Common myeloid progenitor, CD34-positive (primary cell): ENCODE measurements at regions not wholly inside any gene's neighbourhood (a gene's known extent, or its start where the extent isn't known, plus 50 kb on each side); places are given as distances from the start of the nearest gene placed in this dataset.

Experiments
- CTCF ChIA-PET: fragments of 350-600 bp; sonication (Branson Sonifier 250); formaldehyde crosslinking; loops from one replicate; lab custom pipeline; 2021; ENCODE audit warnings: antibody characterized with exemption; lab: Charles Lee
- POLR2A ChIA-PET: fragments of 350-600 bp; sonication (Branson Sonifier 250); formaldehyde crosslinking; loops from one replicate; lab custom pipeline; 2021; ENCODE audit warnings: antibody characterized with exemption; lab: Charles Lee
- DNase-seq, 3 donors: peaks; one replicate each; pipeline versions ENCODE4 v3.0.0 to v3.0.0-alpha.2; 2013
- H3K27ac ChIP-seq, 2 experiments: 1 replicate in 1 of 2; 2 replicates in 1 of 2; pipeline ENCODE4 v1.7.0; 2013; ENCODE audit warnings: inconsistent platforms in 2 of 2, low read length in 2 of 2, mild to moderate bottlenecking in 2 of 2, low read depth in 1 of 2, moderate library complexity in 1 of 2; ENCODE audit not compliant: severe bottlenecking in 2 of 2, insufficient read depth in 1 of 2, poor library complexity in 1 of 2
- H3K27me3 ChIP-seq, 5 experiments: replicated peaks in 2 of 5; 1 replicate in 3 of 5; 2 replicates in 2 of 5; pipeline versions ENCODE4 v1.6.1 to v1.7.0; 2013; ENCODE audit warnings: low read length in 4 of 5, mild to moderate bottlenecking in 2 of 5, moderate library complexity in 2 of 5, inconsistent platforms in 1 of 5; ENCODE audit not compliant: insufficient read depth in 5 of 5, control insufficient read depth in 4 of 5
- H3K36me3 ChIP-seq, 4 experiments: 1 replicate in 2 of 4; 2 replicates in 2 of 4; pipeline versions ENCODE4 v1.6.1 to v1.7.0; 2013; ENCODE audit warnings: low read length in 3 of 4, control low read depth in 1 of 4, mild to moderate bottlenecking in 1 of 4; ENCODE audit not compliant: control insufficient read depth in 4 of 4, insufficient read depth in 4 of 4
- H3K4me1 ChIP-seq, 4 experiments: 1 replicate in 3 of 4; 2 replicates in 1 of 4; pipeline versions ENCODE4 v1.6.1 to v1.7.1; 2013; ENCODE audit warnings: low read length in 3 of 4, mild to moderate bottlenecking in 3 of 4, control low read depth in 1 of 4, inconsistent platforms in 1 of 4, moderate library complexity in 1 of 4; ENCODE audit not compliant: control insufficient read depth in 4 of 4, insufficient read depth in 4 of 4; ENCODE audit errors: control extremely low read depth in 1 of 4
- H3K4me3 ChIP-seq, 7 experiments: 1 replicate in 4 of 7; 2 replicates in 3 of 7; pipeline versions ENCODE4 v1.5.1 to v1.7.0; 2013; ENCODE audit warnings: mild to moderate bottlenecking in 7 of 7, low read length in 6 of 7, moderate library complexity in 6 of 7, inconsistent platforms in 2 of 7, low read depth in 2 of 7, control low read depth in 1 of 7; ENCODE audit not compliant: insufficient read depth in 4 of 7, control insufficient read depth in 1 of 7; ENCODE audit errors: extremely low read depth in 1 of 7
- H3K9me3 ChIP-seq, 5 experiments: 1 replicate in 4 of 5; 2 replicates in 1 of 5; pipeline versions ENCODE4 v1.6.1 to v1.7.1; 2013; ENCODE audit warnings: low read length in 4 of 5, mild to moderate bottlenecking in 2 of 5, inconsistent platforms in 1 of 5, low read depth in 1 of 5, moderate library complexity in 1 of 5; ENCODE audit not compliant: control insufficient read depth in 4 of 5, insufficient read depth in 2 of 5; ENCODE audit errors: control extremely low read depth in 1 of 5
- WGBS: methylation state at CpG from one replicate; pipeline ENCODE4 v1.1.5; 2013; ENCODE audit not compliant: insufficient coverage; 5-methylcytosine and 5-hydroxymethylcytosine counted together

DNA sequence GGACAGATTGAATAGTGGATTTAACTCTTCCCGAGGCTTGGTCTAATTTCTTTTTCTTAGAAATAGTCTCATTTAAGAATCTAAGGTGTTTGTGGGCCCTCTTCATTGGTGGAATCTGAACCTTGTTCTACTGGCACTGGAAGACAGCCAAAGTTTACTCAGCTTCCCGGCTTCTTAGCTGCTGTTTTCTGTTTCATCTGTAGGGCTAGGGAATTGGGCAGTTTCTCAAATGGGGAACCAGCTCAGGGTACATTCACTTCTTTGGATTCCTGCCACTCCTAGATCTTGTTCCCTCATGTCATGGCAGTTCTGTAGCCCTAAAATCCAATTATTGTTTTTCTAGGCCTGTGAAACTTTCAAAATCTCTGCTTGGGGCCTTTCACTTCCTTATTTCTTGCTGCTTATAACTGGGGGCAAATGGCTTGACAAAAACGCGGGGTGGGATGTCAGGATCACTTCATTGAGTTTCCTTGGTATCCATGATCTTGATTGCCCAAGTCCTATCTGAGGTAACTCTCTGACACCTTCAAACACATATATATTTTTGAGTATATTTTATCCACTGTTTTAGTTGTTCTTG lies 985.0 kb downstream of the C4orf33 start:
- Histone ChIP-seq H3K36me3 (no peaks in the 10 kb centered on the region), H3K4me3 (no peak overlapping the region), H3K4me1 (no peaks in the 10 kb centered on the region), H3K9me3 (no peaks in the 10 kb centered on the region), H3K27ac (no peak overlapping the region), H3K27me3 (no peaks in the 10 kb centered on the region)
- ChIA-PET POLR2A (no interaction called here), CTCF (no interaction called here)
- no peak for DNase-seq
- WGBS, result 100% methylated on average over 2 of the region's 4 CpGs

DNA sequence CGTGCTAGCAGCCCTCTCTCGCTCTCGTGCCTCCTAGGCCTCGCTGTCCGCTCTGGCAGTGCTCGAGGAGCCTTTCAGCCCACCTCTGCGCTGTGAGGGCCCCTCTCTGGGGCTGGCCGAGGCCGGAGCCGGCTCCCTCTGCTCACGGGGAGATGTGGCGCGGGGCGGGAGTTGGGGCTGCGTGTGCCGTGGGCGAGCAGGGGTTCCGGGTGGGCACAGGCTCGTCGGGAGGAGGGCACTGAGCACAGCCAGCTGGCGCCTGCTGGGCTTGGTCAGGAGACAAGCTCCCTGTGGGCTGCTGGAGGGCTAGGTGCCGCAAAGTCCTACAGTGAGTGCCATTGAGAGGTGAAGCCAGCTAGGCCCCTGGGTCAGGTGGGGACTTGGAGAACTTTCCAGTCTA lies 994.5 kb downstream of the C4orf33 start:
- no peak overlapping the region for H3K4me3 ChIP-seq
- ChIA-PET CTCF (no interaction called here), POLR2A (no interaction called here)
- H3K36me3 ChIP-seq, result no peaks in the 10 kb centered on the region
- no peaks in the 10 kb centered on the region for H3K4me1 ChIP-seq
- H3K27me3 ChIP-seq, result no peaks in the 10 kb centered on the region
- WGBS, result 98% methylated on average over 22 of the region's 22 CpGs
- H3K9me3 ChIP-seq, result no peaks in the 10 kb centered on the region
- DNase-seq, result no peak
- no peak overlapping the region for H3K27ac ChIP-seq

DNA sequence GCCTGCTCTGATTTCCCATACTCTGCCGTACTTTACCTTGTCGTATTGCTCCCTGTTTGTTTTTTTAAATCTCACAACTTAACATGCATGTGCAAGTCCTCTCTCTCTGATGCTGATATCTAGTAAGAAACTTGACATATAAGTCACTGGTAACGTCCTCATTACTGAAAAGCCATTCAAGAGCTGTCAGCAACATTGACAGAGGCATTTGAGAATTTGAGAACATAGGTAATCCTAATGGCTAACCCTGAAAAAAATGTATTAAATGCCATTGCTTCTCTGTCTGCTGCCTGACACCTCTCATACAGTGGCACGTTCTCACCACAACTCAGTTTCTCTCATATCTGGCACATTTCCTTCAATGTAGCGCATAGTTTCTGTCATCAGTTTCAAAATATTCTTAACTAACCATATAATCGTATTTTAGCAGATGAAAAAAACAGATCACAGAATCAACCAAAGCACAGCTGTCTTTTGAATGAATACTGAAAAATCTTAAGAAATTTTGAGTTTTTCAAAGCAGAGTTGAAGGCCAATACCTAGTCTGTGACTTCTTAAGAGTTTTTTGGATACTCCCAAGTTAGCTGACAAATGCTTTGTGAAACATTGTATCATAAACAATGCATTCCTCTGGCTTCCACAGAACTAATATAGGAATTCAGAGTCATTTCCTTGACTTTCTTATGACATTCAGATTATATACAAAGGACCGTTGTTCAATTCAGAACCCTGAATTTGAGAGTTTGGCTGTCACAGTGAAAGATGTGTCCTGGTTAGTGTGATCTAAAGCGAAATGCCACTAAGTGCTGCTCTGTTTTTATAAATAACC lies 996.4 kb downstream of the C4orf33 start:
- no peak for DNase-seq
- no peaks in the 10 kb centered on the region for H3K27me3 ChIP-seq
- H3K4me3 ChIP-seq, result no peak overlapping the region
- ChIA-PET POLR2A (no interaction called here), CTCF (no interaction called here)
- no peaks in the 10 kb centered on the region for H3K36me3 ChIP-seq
- no peaks in the 10 kb centered on the region for H3K4me1 ChIP-seq
- H3K27ac ChIP-seq, result no peak overlapping the region
- 84% methylated on average over 7 of the region's 8 CpGs for WGBS
- H3K9me3 ChIP-seq, result no peaks in the 10 kb centered on the region

DNA sequence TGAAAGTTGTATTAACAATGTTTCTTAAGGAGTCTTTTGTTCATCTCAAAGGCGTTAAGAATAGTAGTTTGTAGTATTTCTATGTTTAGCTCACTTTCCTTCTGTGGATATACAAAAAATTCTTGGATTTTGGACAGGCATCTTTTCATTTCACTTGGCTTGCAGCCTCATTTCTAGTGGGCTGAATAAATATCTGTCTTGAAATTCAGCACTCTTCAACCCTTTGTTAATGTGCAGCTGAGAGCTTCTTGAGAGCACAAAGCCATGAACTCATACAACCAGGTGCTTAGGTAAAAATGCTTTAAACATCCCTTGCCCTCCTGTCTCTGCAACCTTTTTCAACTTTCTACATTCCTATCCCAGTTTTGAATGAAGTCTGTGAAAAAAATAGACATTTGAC lies 1003.2 kb downstream of the C4orf33 start:
- Histone ChIP-seq H3K4me1 (no peaks in the 10 kb centered on the region), H3K36me3 (no peaks in the 10 kb centered on the region), H3K27me3 (no peaks in the 10 kb centered on the region), H3K27ac (no peak overlapping the region), H3K4me3 (no peak overlapping the region), H3K9me3 (no peaks in the 10 kb centered on the region)
- WGBS, result no CpG with 5 or more reads among the region's 1 CpG
- no peak for DNase-seq
- ChIA-PET CTCF (no interaction called here), POLR2A (no interaction called here)

DNA sequence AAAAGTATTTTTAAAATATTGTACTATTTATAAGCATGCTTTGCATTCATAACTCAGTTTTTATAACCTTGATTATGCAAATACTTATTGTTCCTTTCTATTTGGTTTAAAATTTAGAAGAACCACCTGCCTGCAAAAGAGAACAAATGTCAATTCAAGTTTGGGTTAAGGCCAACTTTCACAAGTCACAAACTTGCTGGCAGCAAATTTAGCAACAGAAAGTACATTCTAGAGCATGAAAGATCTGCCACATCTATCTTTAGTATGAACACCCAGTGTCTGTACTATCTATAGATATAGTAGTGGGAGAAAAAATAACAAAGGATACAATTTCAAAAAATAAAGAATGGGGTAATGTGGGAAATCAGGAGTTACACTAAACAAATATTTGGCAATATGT lies 1014.2 kb downstream of the C4orf33 start:
- Histone ChIP-seq H3K27me3 (no peaks in the 10 kb centered on the region), H3K9me3 (no peaks in the 10 kb centered on the region), H3K27ac (no peak overlapping the region), H3K36me3 (no peaks in the 10 kb centered on the region), H3K4me1 (no peaks in the 10 kb centered on the region), H3K4me3 (no peak overlapping the region)
- no peak for DNase-seq
- ChIA-PET CTCF (no interaction called here), POLR2A (no interaction called here)

DNA sequence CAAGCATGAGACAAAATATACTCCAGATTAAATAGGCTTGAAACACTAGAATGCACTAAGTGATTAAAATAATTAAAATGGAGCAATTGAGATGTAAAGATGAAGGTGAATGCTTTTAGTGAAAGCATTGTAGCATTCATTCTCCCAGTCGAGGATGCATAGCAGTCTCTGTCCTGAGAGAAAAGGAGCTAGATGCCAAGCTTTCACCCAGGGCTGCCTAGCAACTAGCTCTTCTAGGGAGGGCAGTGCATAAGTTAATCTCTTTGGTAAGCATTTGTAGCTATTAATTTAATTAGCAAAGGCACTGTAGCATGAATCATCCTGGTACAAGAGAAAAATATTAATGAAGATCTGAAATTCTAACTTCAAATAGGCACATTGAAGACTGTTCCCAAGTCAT lies 1014.8 kb downstream of the C4orf33 start:
- no peaks in the 10 kb centered on the region for H3K4me1 ChIP-seq
- ChIA-PET POLR2A (no interaction called here), CTCF (no interaction called here)
- H3K36me3 ChIP-seq, result no peaks in the 10 kb centered on the region
- no peaks in the 10 kb centered on the region for H3K9me3 ChIP-seq
- no peak overlapping the region for H3K4me3 ChIP-seq
- 57% methylated on average over 1 of the region's 1 CpG for WGBS
- DNase-seq, result no peak
- no peak overlapping the region for H3K27ac ChIP-seq
- no peaks in the 10 kb centered on the region for H3K27me3 ChIP-seq

DNA sequence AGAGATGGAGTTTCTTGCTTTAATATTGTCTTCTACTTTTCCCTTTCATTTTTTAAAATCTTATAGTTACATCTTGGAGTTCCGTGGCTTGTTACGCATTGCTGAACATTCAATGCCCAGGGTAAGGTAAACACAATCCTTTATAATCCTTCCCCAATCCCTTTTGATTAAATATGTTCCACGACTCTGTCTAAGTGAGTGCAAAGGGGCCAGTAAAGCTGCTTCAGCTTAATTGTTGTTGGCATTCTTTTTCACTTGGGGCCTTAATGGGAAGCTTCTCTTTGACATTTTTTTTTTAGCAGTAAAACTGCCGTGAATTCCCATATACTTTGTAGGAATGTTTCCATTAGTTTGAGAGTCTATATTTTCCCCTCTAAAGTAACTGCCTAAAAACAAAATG lies 1028.1 kb downstream of the C4orf33 start:
- no peak overlapping the region for H3K4me3 ChIP-seq
- H3K9me3 ChIP-seq, result peaks cover 0 to 3% (median 0%) of the 10 kb centered on the region in 5 experiments
- H3K4me1 ChIP-seq, result no peaks in the 10 kb centered on the region
- no peak overlapping the region for H3K27ac ChIP-seq
- POLR2A ChIA-PET, result no interaction called here
- no peaks in the 10 kb centered on the region for H3K36me3 ChIP-seq
- DNase-seq, result no peak
- CTCF ChIA-PET, result no interaction called here
- no peaks in the 10 kb centered on the region for H3K27me3 ChIP-seq
- WGBS, result 100% methylated on average over 3 of the region's 4 CpGs
